ENCODE measurements at regions not wholly inside any gene's neighbourhood (a gene's known extent, or its start where the extent isn't known, plus 50 kb on each side); places are given as distances from the start of the nearest gene placed in this dataset.
"Not testable (repeated sequence)": the region's sequence is repeated elsewhere in the genome, so short reads cannot be mapped to it uniquely, and the experiment has no call there.

- in situ Hi-C loops (cut with MboI) (no loop called here), intact Hi-C loops (cut with micrococcal nuclease) (no loop called here)
- Histone ChIP-seq H3K9me3 (replicated peaks; ENCODE audit: control insufficient read depth, insufficient read depth, low read depth, low read length) (no peaks in the 10 kb centered on the region), H3K9me1 (ENCODE audit: control insufficient read depth, insufficient read depth, low read length) (no peaks in the 10 kb centered on the region), H3K4me1 (replicated peaks in 1 of 2; ENCODE audit: control insufficient read depth in 2 of 2, insufficient read depth in 2 of 2, low read length in 2 of 2) (no peaks in the 10 kb centered on the region; a peak in 1 of 5 replicates), H3K27me3 (ENCODE audit: control insufficient read depth in 2 of 2, insufficient read depth in 2 of 2, low read length in 2 of 2) (peaks cover 5 to 10% of the 10 kb centered on the region in 2 experiments; a peak in 3 of 5 replicates), H3K36me3 (ENCODE audit: control insufficient read depth, insufficient read depth, low read length) (no peaks in the 10 kb centered on the region), H4K20me1 (replicated peaks; ENCODE audit: control insufficient read depth, insufficient read depth, low read length) (no peaks in the 10 kb centered on the region; the same call in 1 of the 2 replicates), H3K9ac (ENCODE audit: insufficient read depth in 1 of 2, low read depth in 2 of 2, low read length in 2 of 2) (no peak overlapping the region), H3K27ac (ENCODE audit: extremely low read depth, low read depth, low read length) (no peak overlapping the region), H3K79me2 (ENCODE audit: control insufficient read depth, insufficient read depth, low read length) (no peaks in the 10 kb centered on the region), H2AFZ (ENCODE audit: low read depth, low read length) (no peak overlapping the region), H3K4me2 (ENCODE audit: insufficient read depth, low read length) (no peak overlapping the region), H3K4me3 (no peak overlapping the region)
- CTCF ChIA-PET (ENCODE audit: low intra/inter-chr PET ratio), result no interaction called here
- no peak for FAIRE-seq
- no peak for DNase-seq (ENCODE audit: extremely low read depth in 1 of 4, low spot score in 3 of 4)
- POLR2A ChIA-PET, result interaction anchor here (1.2 to 2.0 kb wide), 2 partner anchors 11 to 17 kb away, joined by 3 to 4 read pairs; no protein-coding TSS in a partner anchor
- no TSS peak for BruUV-seq (replicated peaks)
- TF ChIP-seq SRSF7 (optimal IDR thresholded peaks at IDR 0.05; ENCODE audit: low read depth, low read length) (no peak), KAT7 (CRISPR knock-in tag; IDR thresholded peaks at IDR 0.05; ENCODE audit: borderline replicate concordance) (no peak), SMAD3 (CRISPR knock-in tag; conservative IDR thresholded peaks at IDR 0.05) (no peak), ZNF699 (CRISPR knock-in tag; IDR thresholded peaks at IDR 0.05; ENCODE audit: insufficient replicate concordance) (no peak), ZNF184 (CRISPR knock-in tag; IDR thresholded peaks at IDR 0.05) (no peak), IRF2 (CRISPR knock-in tag; IDR thresholded peaks at IDR 0.05) (no peak), SMARCB1 (IDR thresholded peaks at IDR 0.05; ENCODE audit: insufficient read length, low read depth) (no peak), ZNF311 (CRISPR knock-in tag; IDR thresholded peaks at IDR 0.05) (no peak), NFE2L1 (tag; IDR thresholded peaks at IDR 0.05; ENCODE audit: borderline replicate concordance, low read depth) (no peak), KHSRP (IDR thresholded peaks at IDR 0.05) (no peak), HEY1 (CRISPR knock-in tag; IDR thresholded peaks at IDR 0.05; ENCODE audit: borderline replicate concordance) (no peak), NCOA2 (IDR thresholded peaks at IDR 0.05; ENCODE audit: partially characterized antibody in 2 of 2) (no peak), HDAC3 (IDR thresholded peaks at IDR 0.05; ENCODE audit: borderline replicate concordance, partially characterized antibody) (no peak), ERF (CRISPR knock-in tag; IDR thresholded peaks at IDR 0.05) (no peak), PHF8 (IDR thresholded peaks at IDR 0.05; ENCODE audit: borderline replicate concordance, low read length) (no peak), NCOA4 (IDR thresholded peaks at IDR 0.05; ENCODE audit: partially characterized antibody) (no peak)
- TF ChIP-seq, protein P1, sequence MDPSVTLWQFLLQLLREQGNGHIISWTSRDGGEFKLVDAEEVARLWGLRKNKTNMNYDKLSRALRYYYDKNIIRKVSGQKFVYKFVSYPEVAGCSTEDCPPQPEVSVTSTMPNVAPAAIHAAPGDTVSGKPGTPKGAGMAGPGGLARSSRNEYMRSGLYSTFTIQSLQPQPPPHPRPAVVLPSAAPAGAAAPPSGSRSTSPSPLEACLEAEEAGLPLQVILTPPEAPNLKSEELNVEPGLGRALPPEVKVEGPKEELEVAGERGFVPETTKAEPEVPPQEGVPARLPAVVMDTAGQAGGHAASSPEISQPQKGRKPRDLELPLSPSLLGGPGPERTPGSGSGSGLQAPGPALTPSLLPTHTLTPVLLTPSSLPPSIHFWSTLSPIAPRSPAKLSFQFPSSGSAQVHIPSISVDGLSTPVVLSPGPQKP (CRISPR knock-in tag; IDR thresholded peaks at IDR 0.05), result no peak
- no peak for ATAC-seq
- WGBS (ENCODE audit: insufficient coverage, low coverage, missing lambda C conversion rate), result 33% methylated on average over 4 of the region's 4 CpGs
Observed at GRCh38 chr12:75854681-75855309, 176.8 kb downstream of the PHLDA1 start.

GRCh38 chr12:75854137-75854536, 177.4 kb downstream of the PHLDA1 start:
- POLR2A ChIA-PET, result interaction anchor here (1.2 to 2.0 kb wide), 2 partner anchors 10 to 16 kb away, joined by 3 to 4 read pairs; no protein-coding TSS in a partner anchor
- FAIRE-seq; DNase-seq (ENCODE audit: extremely low read depth in 1 of 4, low spot score in 3 of 4): not testable (repeated sequence)

More at GRCh38 chr12:75854137-75854536, 177.4 kb downstream of the PHLDA1 start:
- intact Hi-C loops (cut with micrococcal nuclease); H3K4me3 ChIP-seq; H3K79me2 ChIP-seq (ENCODE audit: control insufficient read depth, insufficient read depth, low read length); H3K9ac ChIP-seq (ENCODE audit: insufficient read depth in 1 of 2, low read depth in 2 of 2, low read length in 2 of 2); H3K9me3 ChIP-seq (replicated peaks; ENCODE audit: control insufficient read depth, insufficient read depth, low read depth, low read length); H3K9me1 ChIP-seq (ENCODE audit: control insufficient read depth, insufficient read depth, low read length); H2AFZ ChIP-seq (ENCODE audit: low read depth, low read length); H3K27ac ChIP-seq (ENCODE audit: extremely low read depth, low read depth, low read length); in situ Hi-C loops (cut with MboI); H3K4me1 ChIP-seq (replicated peaks in 1 of 2; ENCODE audit: control insufficient read depth in 2 of 2, insufficient read depth in 2 of 2, low read length in 2 of 2); BruUV-seq (replicated peaks); ATAC-seq; H3K4me2 ChIP-seq (ENCODE audit: insufficient read depth, low read length); H4K20me1 ChIP-seq (replicated peaks; ENCODE audit: control insufficient read depth, insufficient read depth, low read length); H3K36me3 ChIP-seq (ENCODE audit: control insufficient read depth, insufficient read depth, low read length); H3K27me3 ChIP-seq (ENCODE audit: control insufficient read depth in 2 of 2, insufficient read depth in 2 of 2, low read length in 2 of 2); CTCF ChIA-PET (ENCODE audit: low intra/inter-chr PET ratio): not testable (repeated sequence)
- 5% methylated on average over 3 of the region's 5 CpGs for WGBS (ENCODE audit: insufficient coverage, low coverage, missing lambda C conversion rate)
